Gastroesophageal sphincter (tissue), 3 donors: ENCODE measurements at regions not wholly inside any gene's neighbourhood (a gene's known extent, or its start where the extent isn't known, plus 50 kb on each side); places are given as distances from the start of the nearest gene placed in this dataset.

Source experiments
- CTCF ChIP-seq, 4 experiments: fragments of 200-600 bp in 2 of 4; fragments of 450-650 bp in 2 of 4; sonication (generic) in 1 of 4; IDR thresholded peaks; one replicate each; pipeline ENCODE4 v1.5.1; 2017 to 2019; ENCODE audit warnings: antibody characterized with exemption in 4 of 4, mild to moderate bottlenecking in 2 of 4, moderate library complexity in 2 of 4
- EP300 ChIP-seq: sonication (generic); formaldehyde crosslinking; IDR thresholded peaks from one replicate; pipeline ENCODE4 v1.6.1; 2017; ENCODE audit warnings: antibody characterized with exemption, mild to moderate bottlenecking
- POLR2A ChIP-seq, 2 donors: fragments of 450-650 bp; IDR thresholded peaks; one replicate each; pipeline ENCODE4 v1.6.1; 2017; ENCODE audit warnings: antibody characterized with exemption in 2 of 2, mild to moderate bottlenecking in 2 of 2, moderate library complexity in 1 of 2

GRCh38 chr3:103617961-103618360 is 1183.1 kb downstream of the ZPLD1 start:
- no peak for TF ChIP-seq CTCF (IDR thresholded peaks at IDR 0.05)
- TF ChIP-seq POLR2A (IDR thresholded peaks at IDR 0.05), result no peak
- no peak for TF ChIP-seq EP300
